MM.1S (cell line): ENCODE measurements at regions not wholly inside any gene's neighbourhood (a gene's known extent, or its start where the extent isn't known, plus 50 kb on each side); places are given as distances from the start of the nearest gene placed in this dataset.

Source experiments
- DNase-seq: peaks from one replicate; pipeline ENCODE4 v3.0.0-alpha.2; 2015
- H2AFZ ChIP-seq: fragments of 300-600 bp; sonication (generic); 2 replicates; pipeline ENCODE4 v1.6.0; 2016; ENCODE audit warnings: antibody characterized with exemption, low read length
- H3F3A ChIP-seq: fragments of 300-600 bp; sonication (generic); 2 replicates; pipeline ENCODE4 v1.6.1; 2016; ENCODE audit warnings: mild to moderate bottlenecking, antibody characterized with exemption, low read length, moderate library complexity, mixed read lengths; ENCODE audit not compliant: insufficient read depth
- H3K27ac ChIP-seq: fragments of 300-600 bp; sonication (generic); 2 replicates; pipeline ENCODE4 v1.5.1; 2016; ENCODE audit warnings: mild to moderate bottlenecking, low read length
- H3K27me3 ChIP-seq: fragments of 300-600 bp; sonication (generic); replicated peaks from 2 replicates; pipeline ENCODE4 v1.6.0; 2016; ENCODE audit warnings: low read length; ENCODE audit not compliant: insufficient read depth
- H3K36me3 ChIP-seq: fragments of 300-600 bp; sonication (generic); replicated peaks from 2 replicates; pipeline ENCODE4 v1.6.1; 2016; ENCODE audit warnings: mild to moderate bottlenecking, low read length, mixed read lengths; ENCODE audit not compliant: insufficient read depth
- H3K4me1 ChIP-seq: fragments of 300-600 bp; sonication (generic); 2 replicates; pipeline ENCODE4 v1.6.1; 2016; ENCODE audit warnings: low read length, mixed read lengths
- H3K4me2 ChIP-seq: fragments of 300-600 bp; sonication (generic); 2 replicates; pipeline ENCODE4 v1.6.0; 2016; ENCODE audit warnings: low read depth, low read length
- H3K4me3 ChIP-seq: fragments of 300-600 bp; sonication (generic); 2 replicates; pipeline ENCODE4 v1.5.1; 2016; ENCODE audit warnings: low read length, mixed read lengths
- H3K79me2 ChIP-seq: fragments of 300-600 bp; sonication (generic); 2 replicates; pipeline ENCODE4 v1.6.1; 2016; ENCODE audit warnings: mixed run types, low read length, mixed read lengths
- H3K9ac ChIP-seq: fragments of 300-600 bp; sonication (generic); 2 replicates; pipeline ENCODE4 v1.6.1; 2016; ENCODE audit warnings: low read length, mixed read lengths
- H3K9me2 ChIP-seq: fragments of 300-600 bp; sonication (generic); replicated peaks from 2 replicates; pipeline ENCODE4 v1.6.1; 2016; ENCODE audit warnings: mild to moderate bottlenecking, low read length, mixed read lengths; ENCODE audit not compliant: insufficient read depth
- H3K9me3 ChIP-seq: fragments of 300-600 bp; sonication (generic); replicated peaks from 2 replicates; pipeline ENCODE4 v1.6.1; 2016; ENCODE audit warnings: mild to moderate bottlenecking, low read length, mixed read lengths; ENCODE audit not compliant: insufficient read depth
- H4K20me1 ChIP-seq: fragments of 300-600 bp; sonication (generic); 2 replicates; pipeline ENCODE4 v1.6.1; 2016; ENCODE audit warnings: mild to moderate bottlenecking, low read length, moderate library complexity, mixed read lengths; ENCODE audit not compliant: insufficient read depth
- EZH2 ChIP-seq: fragments of 300-600 bp; sonication (generic); optimal IDR thresholded peaks from 2 replicates; pipeline ENCODE3; 2017; ENCODE audit warnings: low read depth, mild to moderate bottlenecking, antibody characterized with exemption, low read length, mixed read lengths
- EZH2phosphoT487 ChIP-seq: fragments of 300-600 bp; sonication (generic); IDR thresholded peaks from 2 replicates; pipeline ENCODE4 v1.6.1; 2018; ENCODE audit warnings: antibody characterized with exemption, low read length
- TF ChIP-seq, protein P1 (sequence below): fragments of 300-600 bp; sonication (generic); IDR thresholded peaks from 2 replicates; pipeline ENCODE4 v1.5.1; 2016; ENCODE audit warnings: antibody characterized with exemption, low read length, mixed read lengths

DNA sequence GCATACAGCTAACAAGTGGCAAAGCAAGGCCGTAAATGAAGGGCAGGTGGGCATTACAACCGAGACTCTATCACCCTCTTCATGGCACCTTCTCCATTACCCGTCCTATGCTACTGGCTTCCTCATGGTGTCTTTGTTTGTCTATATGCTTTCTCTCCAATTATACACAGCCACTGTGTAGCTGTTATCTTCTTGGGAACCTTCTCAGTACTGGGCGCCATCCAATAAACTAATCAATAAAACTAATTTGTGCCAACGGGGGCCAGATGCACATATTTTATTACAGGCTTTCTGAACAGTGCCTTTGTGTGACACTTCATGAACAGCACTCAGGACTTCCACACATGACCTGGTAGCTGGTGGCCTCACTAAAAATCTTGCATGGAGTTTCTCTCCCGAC lies 149.8 kb upstream of the PCSK2 start:
- no peaks in the 10 kb centered on the region for H3F3A ChIP-seq
- H2AFZ ChIP-seq: no peak overlapping the region
- H3K27ac ChIP-seq: no peak overlapping the region
- no peak overlapping the region for H3K4me2 ChIP-seq
- no peaks in the 10 kb centered on the region for H3K79me2 ChIP-seq
- H3K9me2 ChIP-seq: no peaks in the 10 kb centered on the region
- DNase-seq: no peak
- no peaks in the 10 kb centered on the region for H3K36me3 ChIP-seq
- H4K20me1 ChIP-seq: no peaks in the 10 kb centered on the region
- TF ChIP-seq EZH2phosphoT487: no peak
- no peak for TF ChIP-seq EZH2
- TF ChIP-seq, protein P1, sequence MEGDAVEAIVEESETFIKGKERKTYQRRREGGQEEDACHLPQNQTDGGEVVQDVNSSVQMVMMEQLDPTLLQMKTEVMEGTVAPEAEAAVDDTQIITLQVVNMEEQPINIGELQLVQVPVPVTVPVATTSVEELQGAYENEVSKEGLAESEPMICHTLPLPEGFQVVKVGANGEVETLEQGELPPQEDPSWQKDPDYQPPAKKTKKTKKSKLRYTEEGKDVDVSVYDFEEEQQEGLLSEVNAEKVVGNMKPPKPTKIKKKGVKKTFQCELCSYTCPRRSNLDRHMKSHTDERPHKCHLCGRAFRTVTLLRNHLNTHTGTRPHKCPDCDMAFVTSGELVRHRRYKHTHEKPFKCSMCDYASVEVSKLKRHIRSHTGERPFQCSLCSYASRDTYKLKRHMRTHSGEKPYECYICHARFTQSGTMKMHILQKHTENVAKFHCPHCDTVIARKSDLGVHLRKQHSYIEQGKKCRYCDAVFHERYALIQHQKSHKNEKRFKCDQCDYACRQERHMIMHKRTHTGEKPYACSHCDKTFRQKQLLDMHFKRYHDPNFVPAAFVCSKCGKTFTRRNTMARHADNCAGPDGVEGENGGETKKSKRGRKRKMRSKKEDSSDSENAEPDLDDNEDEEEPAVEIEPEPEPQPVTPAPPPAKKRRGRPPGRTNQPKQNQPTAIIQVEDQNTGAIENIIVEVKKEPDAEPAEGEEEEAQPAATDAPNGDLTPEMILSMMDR: no peak
- no peaks in the 10 kb centered on the region for H3K27me3 ChIP-seq
- H3K9me3 ChIP-seq: no peaks in the 10 kb centered on the region
- H3K4me3 ChIP-seq: no peak overlapping the region
- H3K9ac ChIP-seq: no peak overlapping the region
- H3K4me1 ChIP-seq: no peaks in the 10 kb centered on the region

GRCh38 chr20:17083738-17084137 lies 143.1 kb upstream of the PCSK2 start:
- H3K36me3 ChIP-seq: no peaks in the 10 kb centered on the region

DNA sequence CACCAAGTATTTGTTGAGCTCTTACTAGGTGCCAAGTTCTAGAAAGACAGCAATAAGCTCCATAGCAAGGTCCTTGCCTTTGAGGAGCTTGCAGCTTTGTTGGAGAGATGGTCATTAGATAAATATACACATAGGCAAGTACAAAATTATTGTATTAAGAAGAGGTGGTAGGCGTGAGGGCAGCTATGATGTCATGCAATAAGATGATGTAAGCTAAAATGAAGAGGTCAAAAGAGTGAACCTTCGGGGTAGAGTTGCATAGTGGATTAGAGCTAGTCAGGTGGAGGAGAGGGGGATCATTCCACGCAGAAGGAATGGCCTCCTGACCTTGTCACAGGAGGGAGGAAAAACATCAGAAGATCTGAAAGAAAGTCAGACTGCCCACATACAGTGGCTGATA lies 141.9 kb upstream of the PCSK2 start:
- Histone ChIP-seq H3K79me2 (no peaks in the 10 kb centered on the region), H3F3A (no peaks in the 10 kb centered on the region), H3K36me3 (no peaks in the 10 kb centered on the region), H3K27me3 (no peaks in the 10 kb centered on the region), H3K4me1 (no peaks in the 10 kb centered on the region), H4K20me1 (no peaks in the 10 kb centered on the region), H3K9me2 (no peaks in the 10 kb centered on the region), H2AFZ (no peak overlapping the region), H3K27ac (no peak overlapping the region), H3K4me2 (no peak overlapping the region), H3K9ac (no peak overlapping the region), H3K4me3 (no peak overlapping the region), H3K9me3 (no peaks in the 10 kb centered on the region)
- TF ChIP-seq EZH2 (no peak), EZH2phosphoT487 (no peak)
- TF ChIP-seq, protein P1: no peak
- DNase-seq: no peak

More at GRCh38 chr20:17083738-17084137, 143.1 kb upstream of the PCSK2 start:
- Histone ChIP-seq H3K27ac (no peak overlapping the region), H3K4me3 (no peak overlapping the region), H3K27me3 (no peaks in the 10 kb centered on the region), H3K9ac (no peak overlapping the region), H3K79me2 (no peaks in the 10 kb centered on the region), H3K9me2 (no peaks in the 10 kb centered on the region), H3F3A (no peaks in the 10 kb centered on the region), H3K4me1 (no peaks in the 10 kb centered on the region), H3K9me3 (no peaks in the 10 kb centered on the region), H3K4me2 (no peak overlapping the region), H4K20me1 (no peaks in the 10 kb centered on the region), H2AFZ (no peak overlapping the region)
- peak; percentile 25 for DNase-seq
- no peak for TF ChIP-seq EZH2phosphoT487
- TF ChIP-seq, protein P1: no peak
- TF ChIP-seq EZH2: no peak
